Vagina (tissue), 2 donors: ENCODE measurements at regions not wholly inside any gene's neighbourhood (a gene's known extent, or its start where the extent isn't known, plus 50 kb on each side); places are given as distances from the start of the nearest gene placed in this dataset.

Experiments used
- POLR2A ChIP-seq, 2 donors: fragments of 450-650 bp; IDR thresholded peaks; one replicate each; pipeline ENCODE4 v1.6.1; 2017; ENCODE audit warnings: antibody characterized with exemption in 2 of 2, mild to moderate bottlenecking in 2 of 2, moderate library complexity in 2 of 2
- POLR2AphosphoS5 ChIP-seq, 2 donors: sonication (generic); formaldehyde crosslinking; IDR thresholded peaks; one replicate each; pipeline ENCODE4 v1.9.0; 2017; ENCODE audit warnings: antibody characterized with exemption in 2 of 2, mild to moderate bottlenecking in 2 of 2, low read depth in 1 of 2; ENCODE audit not compliant: insufficient read depth in 1 of 2
- TF ChIP-seq, protein P1 (sequence below), 3 experiments: fragments of 450-650 bp in 2 of 3; fragments of 200-600 bp in 1 of 3; sonication (generic) in 1 of 3; IDR thresholded peaks; one replicate each; pipeline ENCODE4 v1.5.1; 2017 to 2019; ENCODE audit warnings: antibody characterized with exemption in 3 of 3, mild to moderate bottlenecking in 2 of 3, moderate library complexity in 2 of 3

DNA sequence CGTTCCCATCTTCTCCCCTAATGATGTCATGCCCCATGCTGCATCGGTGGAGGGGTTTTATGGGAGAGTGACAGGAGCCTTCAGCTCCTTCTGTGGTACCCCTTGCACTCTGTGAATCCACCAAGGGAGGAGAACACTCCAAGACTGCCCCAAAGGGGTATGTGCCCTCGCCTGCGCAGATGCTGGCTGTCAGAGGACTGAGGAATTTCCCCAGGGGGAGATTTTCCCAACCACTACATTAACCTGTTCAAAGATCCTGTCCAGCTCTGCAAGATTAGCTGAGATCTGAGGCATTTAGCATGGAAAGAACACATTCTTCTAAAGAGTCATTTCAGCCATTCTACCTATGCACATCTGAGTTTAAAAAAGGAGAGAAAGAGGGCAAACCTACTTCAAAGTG lies 143.2 kb upstream of the ITGA6 start:
- TF ChIP-seq, protein P1, sequence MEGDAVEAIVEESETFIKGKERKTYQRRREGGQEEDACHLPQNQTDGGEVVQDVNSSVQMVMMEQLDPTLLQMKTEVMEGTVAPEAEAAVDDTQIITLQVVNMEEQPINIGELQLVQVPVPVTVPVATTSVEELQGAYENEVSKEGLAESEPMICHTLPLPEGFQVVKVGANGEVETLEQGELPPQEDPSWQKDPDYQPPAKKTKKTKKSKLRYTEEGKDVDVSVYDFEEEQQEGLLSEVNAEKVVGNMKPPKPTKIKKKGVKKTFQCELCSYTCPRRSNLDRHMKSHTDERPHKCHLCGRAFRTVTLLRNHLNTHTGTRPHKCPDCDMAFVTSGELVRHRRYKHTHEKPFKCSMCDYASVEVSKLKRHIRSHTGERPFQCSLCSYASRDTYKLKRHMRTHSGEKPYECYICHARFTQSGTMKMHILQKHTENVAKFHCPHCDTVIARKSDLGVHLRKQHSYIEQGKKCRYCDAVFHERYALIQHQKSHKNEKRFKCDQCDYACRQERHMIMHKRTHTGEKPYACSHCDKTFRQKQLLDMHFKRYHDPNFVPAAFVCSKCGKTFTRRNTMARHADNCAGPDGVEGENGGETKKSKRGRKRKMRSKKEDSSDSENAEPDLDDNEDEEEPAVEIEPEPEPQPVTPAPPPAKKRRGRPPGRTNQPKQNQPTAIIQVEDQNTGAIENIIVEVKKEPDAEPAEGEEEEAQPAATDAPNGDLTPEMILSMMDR (IDR thresholded peaks at IDR 0.05): no peak
- TF ChIP-seq POLR2A (IDR thresholded peaks at IDR 0.05): no peak
- no peak for TF ChIP-seq POLR2AphosphoS5 (IDR thresholded peaks at IDR 0.05; ENCODE audit: insufficient read depth in 1 of 2, low read depth in 1 of 2)
